SU-DHL-6 (cell line): ENCODE measurements at regions not wholly inside any gene's neighbourhood (a gene's known extent, or its start where the extent isn't known, plus 50 kb on each side); places are given as distances from the start of the nearest gene placed in this dataset.

Experiments used
- H2AFZ ChIP-seq: fragments of 200-600 bp; sonication (generic); 2 replicates; pipeline ENCODE4 v1.6.1; 2014; ENCODE audit warnings: low read depth, mild to moderate bottlenecking, moderate library complexity, mixed read lengths, antibody characterized with exemption, low read length; ENCODE audit not compliant: severe bottlenecking
- H3F3A ChIP-seq: fragments of 200-600 bp; shearing (Covaris generic); 2 replicates; pipeline ENCODE4 v1.6.0; 2016; ENCODE audit warnings: antibody characterized with exemption, mild to moderate bottlenecking; ENCODE audit not compliant: insufficient read depth
- H3K27ac ChIP-seq: fragments of 200-600 bp; sonication (generic); 2 replicates; pipeline ENCODE4 v1.5.1; 2016; ENCODE audit warnings: low read depth, mild to moderate bottlenecking, low read length, moderate library complexity, mixed read lengths
- H3K27me3 ChIP-seq: fragments of 200-600 bp; sonication (generic), shearing (Covaris generic); 2 replicates; pipeline ENCODE4 v1.6.0; 2014; ENCODE audit warnings: mild to moderate bottlenecking, low read length
- H3K36me3 ChIP-seq: fragments of 200-600 bp; sonication (generic); 2 replicates; pipeline ENCODE4 v1.6.1; 2014; ENCODE audit warnings: mild to moderate bottlenecking, low read length, mixed read lengths
- H3K4me2 ChIP-seq: fragments of 300-600, 200-600 bp; shearing (Covaris generic), sonication (generic); 2 replicates; pipeline ENCODE4 v1.6.0; 2014; ENCODE audit warnings: low read length, low read depth, mild to moderate bottlenecking; ENCODE audit not compliant: poor library complexity, severe bottlenecking
- H3K4me3 ChIP-seq: fragments of 200-600 bp; sonication (generic); 2 replicates; pipeline ENCODE4 v1.5.1; 2014; ENCODE audit warnings: antibody characterized with exemption, low read length, mild to moderate bottlenecking, mixed read lengths; ENCODE audit not compliant: insufficient read depth, poor library complexity, severe bottlenecking
- H3K79me2 ChIP-seq: fragments of 200-600 bp; sonication (generic); 2 replicates; pipeline ENCODE4 v1.6.1; 2014; ENCODE audit warnings: mild to moderate bottlenecking, low read length, moderate library complexity; ENCODE audit not compliant: insufficient read depth
- H3K9ac ChIP-seq: fragments of 200-600 bp; sonication (generic); 2 replicates; pipeline ENCODE4 v1.7.0; 2014; ENCODE audit warnings: mild to moderate bottlenecking, low read length
- H3K9me2 ChIP-seq: fragments of 200-600 bp; sonication (generic); replicated peaks from 2 replicates; pipeline ENCODE4 v1.6.1; 2014; ENCODE audit warnings: low read length; ENCODE audit not compliant: insufficient read depth
- H3K9me3 ChIP-seq: fragments of 200-600 bp; sonication (generic); 2 replicates; pipeline ENCODE4 v1.6.1; 2014; ENCODE audit warnings: low read length, mixed read lengths; ENCODE audit not compliant: insufficient read depth
- H4K20me1 ChIP-seq: fragments of 200-600 bp; sonication (generic); 2 replicates; pipeline ENCODE4 v1.6.1; 2014; ENCODE audit warnings: low read depth, mild to moderate bottlenecking, antibody characterized with exemption, low read length, moderate library complexity, mixed read lengths
- EZH2phosphoT487 ChIP-seq: fragments of 200-600 bp; sonication (generic), shearing (Covaris generic); conservative IDR thresholded peaks from 2 replicates; pipeline ENCODE4 v1.6.1; 2018; ENCODE audit warnings: mild to moderate bottlenecking, antibody characterized with exemption, low read length, moderate library complexity, mixed read lengths
- TF ChIP-seq, protein P1 (sequence below): fragments of 200-600 bp; sonication (generic); IDR thresholded peaks from one replicate; pipeline ENCODE4 v1.5.1; 2017; ENCODE audit warnings: antibody characterized with exemption, mild to moderate bottlenecking, low read length, moderate library complexity; ENCODE audit not compliant: insufficient read depth, poor library complexity, severe bottlenecking

- no peaks in the 10 kb centered on the region for H4K20me1 ChIP-seq
- no peak overlapping the region for H3K27ac ChIP-seq
- no peak overlapping the region for H3K4me2 ChIP-seq
- H3K4me3 ChIP-seq: no peak overlapping the region
- H3F3A ChIP-seq: no peaks in the 10 kb centered on the region
- no peaks in the 10 kb centered on the region for H3K79me2 ChIP-seq
- H3K9ac ChIP-seq: no peak overlapping the region
- no peaks in the 10 kb centered on the region for H3K9me3 ChIP-seq
- H3K36me3 ChIP-seq: no peaks in the 10 kb centered on the region
- H2AFZ ChIP-seq: no peak overlapping the region
- H3K9me2 ChIP-seq: no peaks in the 10 kb centered on the region
- no peaks in the 10 kb centered on the region; the same call in 1 of the 2 replicates for H3K27me3 ChIP-seq
- no peak for TF ChIP-seq EZH2phosphoT487
- TF ChIP-seq, protein P1, sequence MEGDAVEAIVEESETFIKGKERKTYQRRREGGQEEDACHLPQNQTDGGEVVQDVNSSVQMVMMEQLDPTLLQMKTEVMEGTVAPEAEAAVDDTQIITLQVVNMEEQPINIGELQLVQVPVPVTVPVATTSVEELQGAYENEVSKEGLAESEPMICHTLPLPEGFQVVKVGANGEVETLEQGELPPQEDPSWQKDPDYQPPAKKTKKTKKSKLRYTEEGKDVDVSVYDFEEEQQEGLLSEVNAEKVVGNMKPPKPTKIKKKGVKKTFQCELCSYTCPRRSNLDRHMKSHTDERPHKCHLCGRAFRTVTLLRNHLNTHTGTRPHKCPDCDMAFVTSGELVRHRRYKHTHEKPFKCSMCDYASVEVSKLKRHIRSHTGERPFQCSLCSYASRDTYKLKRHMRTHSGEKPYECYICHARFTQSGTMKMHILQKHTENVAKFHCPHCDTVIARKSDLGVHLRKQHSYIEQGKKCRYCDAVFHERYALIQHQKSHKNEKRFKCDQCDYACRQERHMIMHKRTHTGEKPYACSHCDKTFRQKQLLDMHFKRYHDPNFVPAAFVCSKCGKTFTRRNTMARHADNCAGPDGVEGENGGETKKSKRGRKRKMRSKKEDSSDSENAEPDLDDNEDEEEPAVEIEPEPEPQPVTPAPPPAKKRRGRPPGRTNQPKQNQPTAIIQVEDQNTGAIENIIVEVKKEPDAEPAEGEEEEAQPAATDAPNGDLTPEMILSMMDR: no peak
Measured at GRCh38 chr2:67515538-67515937, 118.4 kb downstream of the ETAA1 start.

DNA sequence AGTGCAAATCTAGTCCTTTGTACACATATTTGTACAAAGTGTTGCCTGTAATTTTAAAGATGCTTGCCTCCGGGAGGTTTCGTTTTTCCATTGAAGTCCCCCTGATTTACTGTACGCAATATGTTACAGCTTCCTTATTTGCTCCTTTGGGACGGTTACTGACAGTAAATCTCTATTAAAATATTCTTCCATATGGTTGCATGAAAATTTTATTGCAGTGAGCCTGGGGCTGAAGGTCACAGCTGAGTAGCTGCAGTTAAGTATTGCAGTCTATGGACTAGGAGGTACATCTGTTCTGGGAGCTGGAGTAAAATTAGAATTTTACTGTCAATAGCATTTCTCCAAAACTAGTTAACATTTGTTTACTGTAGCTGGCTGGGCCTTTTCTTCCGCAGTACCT is 119.2 kb downstream of the ETAA1 start:
- Histone ChIP-seq H3K4me3 (no peak overlapping the region), H2AFZ (no peak overlapping the region), H4K20me1 (no peaks in the 10 kb centered on the region), H3F3A (no peaks in the 10 kb centered on the region), H3K9ac (no peak overlapping the region), H3K27ac (no peak overlapping the region), H3K4me2 (no peak overlapping the region), H3K36me3 (no peaks in the 10 kb centered on the region), H3K9me3 (no peaks in the 10 kb centered on the region), H3K79me2 (no peaks in the 10 kb centered on the region), H3K9me2 (no peaks in the 10 kb centered on the region), H3K27me3 (no peaks in the 10 kb centered on the region; the same call in 1 of the 2 replicates)
- no peak for TF ChIP-seq EZH2phosphoT487
- TF ChIP-seq, protein P1: no peak

DNA sequence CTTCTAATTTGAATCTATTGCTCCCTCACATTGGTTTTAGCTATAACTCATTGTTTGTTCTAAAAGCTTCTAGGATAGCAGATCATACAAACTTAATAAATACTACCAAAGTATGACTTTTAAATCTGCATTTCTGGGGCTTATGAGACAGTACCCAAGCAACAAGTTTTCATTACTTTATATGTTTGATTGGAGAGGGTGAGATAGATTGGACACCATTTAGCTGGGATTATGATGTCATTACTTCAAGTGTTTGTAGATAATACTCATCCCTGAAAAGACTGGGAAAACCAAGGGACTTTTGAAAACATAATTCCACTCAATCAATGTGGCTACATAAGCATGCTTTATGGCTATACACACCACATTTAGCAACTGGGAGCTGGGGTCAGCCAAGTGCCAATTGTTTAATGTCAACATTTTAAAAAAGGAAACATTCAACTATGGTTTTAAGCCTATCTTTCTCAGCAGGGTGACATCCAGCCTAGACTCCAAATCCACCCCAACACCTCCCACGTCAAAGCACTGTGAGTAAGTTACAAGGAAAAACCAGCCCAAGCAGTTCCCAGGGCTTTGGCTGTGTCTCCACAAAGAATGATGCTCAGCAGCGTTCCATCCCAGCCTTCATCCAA is 119.9 kb downstream of the ETAA1 start:
- no peaks in the 10 kb centered on the region for H3K9me2 ChIP-seq
- no peaks in the 10 kb centered on the region for H3K36me3 ChIP-seq
- H3F3A ChIP-seq: no peaks in the 10 kb centered on the region
- no peak overlapping the region for H3K4me3 ChIP-seq
- H4K20me1 ChIP-seq: no peaks in the 10 kb centered on the region
- H3K4me2 ChIP-seq: no peak overlapping the region
- TF ChIP-seq EZH2phosphoT487: no peak
- TF ChIP-seq, protein P1: no peak
- H3K79me2 ChIP-seq: no peaks in the 10 kb centered on the region
- H3K9me3 ChIP-seq: no peaks in the 10 kb centered on the region
- no peak overlapping the region for H2AFZ ChIP-seq
- H3K27ac ChIP-seq: no peak overlapping the region
- no peak overlapping the region for H3K9ac ChIP-seq
- H3K27me3 ChIP-seq: no peaks in the 10 kb centered on the region; the same call in 1 of the 2 replicates
